ENCODE measurements at regions not wholly inside any gene's neighbourhood (a gene's known extent, or its start where the extent isn't known, plus 50 kb on each side); places are given as distances from the start of the nearest gene placed in this dataset.
A peak's percentile ranks its signal among the peaks of the same experiment; 100 is the strongest.

GRCh38 chr20:52921340-52921739, 50.8 kb upstream of the TSHZ2 start:
- DNase-seq = no peak

- DNase-seq = no peak
These were observed 53.8 kb upstream of the TSHZ2 start for GRCh38 chr20:52918311-52918710.

GRCh38 chr20:52915564-52915963, 56.6 kb upstream of the TSHZ2 start:
- no peak for DNase-seq

GRCh38 chr20:52914870-52915269, 57.3 kb upstream of the TSHZ2 start:
- DNase-seq = no peak

GRCh38 chr20:52913650-52914387, 58.3 kb upstream of the TSHZ2 start:
- no peak for DNase-seq

GRCh38 chr20:52905241-52905994, 66.7 kb upstream of the TSHZ2 start:
- no peak for DNase-seq

- DNase-seq = no peak
These were observed 67.3 kb upstream of the TSHZ2 start for GRCh38 chr20:52904837-52905236.

GRCh38 chr20:52899041-52899608, 73.0 kb upstream of the TSHZ2 start:
- no peak for DNase-seq

GRCh38 chr20:52896348-52896747, 75.8 kb upstream of the TSHZ2 start:
- DNase-seq = no peak

- no peak for DNase-seq
These were observed 76.5 kb upstream of the TSHZ2 start for GRCh38 chr20:52895701-52896100.

GRCh38 chr20:52895235-52895634, 76.9 kb upstream of the TSHZ2 start:
- no peak for DNase-seq

- DNase-seq = no peak
These were observed 78.7 kb upstream of the TSHZ2 start for GRCh38 chr20:52893498-52893897.

GRCh38 chr20:52892023-52892422, 80.1 kb upstream of the TSHZ2 start:
- DNase-seq = no peak

- no peak for DNase-seq
These were observed 82.0 kb upstream of the TSHZ2 start for GRCh38 chr20:52890130-52890529.

- no peak for DNase-seq
These were observed 82.9 kb upstream of the TSHZ2 start for GRCh38 chr20:52889225-52889624.

- DNase-seq = no peak
These were observed 84.1 kb upstream of the TSHZ2 start for GRCh38 chr20:52888096-52888495.

GRCh38 chr20:52880997-52881396, 91.2 kb upstream of the TSHZ2 start:
- no peak for DNase-seq

GRCh38 chr20:52880259-52880658, 91.9 kb upstream of the TSHZ2 start:
- no peak for DNase-seq

- DNase-seq = no peak
These were observed 97.9 kb upstream of the TSHZ2 start for GRCh38 chr20:52874241-52874640.

- no peak for DNase-seq
These were observed 102.3 kb upstream of the TSHZ2 start for GRCh38 chr20:52869698-52870501.

- no peak for DNase-seq
These were observed 102.9 kb upstream of the TSHZ2 start for GRCh38 chr20:52869276-52869675.

GRCh38 chr20:52867305-52867704, 104.9 kb upstream of the TSHZ2 start:
- DNase-seq = no peak

- peak; percentile 36 for DNase-seq
These were observed 107.1 kb upstream of the TSHZ2 start for GRCh38 chr20:52864916-52865605.
